ENCODE measurements at regions not wholly inside any gene's neighbourhood (a gene's known extent, or its start where the extent isn't known, plus 50 kb on each side); places are given as distances from the start of the nearest gene placed in this dataset.

GRCh38 chr22:23385678-23386631 lies 194.1 kb downstream of the IGLL1 start:
- TF ChIP-seq FOXP2 (optimal IDR thresholded peaks at IDR 0.05; ENCODE audit: borderline replicate concordance, extremely low read depth, extremely low read length, insufficient read depth) (peak; percentile 53), POLR2AphosphoS5 (IDR thresholded peaks at IDR 0.05; ENCODE audit: low read depth, low read length) (no peak)

- TF ChIP-seq REST (IDR thresholded peaks at IDR 0.05; ENCODE audit: insufficient read depth in 1 of 2, low read depth in 2 of 2, low read length in 2 of 2) (no peak), FOXP2 (optimal IDR thresholded peaks at IDR 0.05; ENCODE audit: borderline replicate concordance, extremely low read depth, extremely low read length, insufficient read depth) (no peak), TAF1 (IDR thresholded peaks at IDR 0.05; ENCODE audit: borderline replicate concordance, insufficient read depth, low read length) (no peak), SIN3A (IDR thresholded peaks at IDR 0.05; ENCODE audit: borderline replicate concordance, insufficient read depth, low read length) (no peak), POLR2AphosphoS5 (IDR thresholded peaks at IDR 0.05; ENCODE audit: low read depth, low read length) (no peak)
These were observed 195.0 kb downstream of the IGLL1 start for GRCh38 chr22:23384923-23385677.

- no peak for TF ChIP-seq TAF1 (IDR thresholded peaks at IDR 0.05; ENCODE audit: borderline replicate concordance, insufficient read depth, low read length)
- no peak for TF ChIP-seq SIN3A (IDR thresholded peaks at IDR 0.05; ENCODE audit: borderline replicate concordance, insufficient read depth, low read length)
- TF ChIP-seq REST (IDR thresholded peaks at IDR 0.05; ENCODE audit: insufficient read depth in 1 of 2, low read depth in 2 of 2, low read length in 2 of 2): no peak
- TF ChIP-seq POLR2AphosphoS5 (IDR thresholded peaks at IDR 0.05; ENCODE audit: low read depth, low read length): no peak
- no peak for TF ChIP-seq FOXP2 (optimal IDR thresholded peaks at IDR 0.05; ENCODE audit: borderline replicate concordance, extremely low read depth, extremely low read length, insufficient read depth)
These were observed 195.7 kb downstream of the IGLL1 start for GRCh38 chr22:23384431-23384830.

- no peak for TF ChIP-seq TAF1 (IDR thresholded peaks at IDR 0.05; ENCODE audit: borderline replicate concordance, insufficient read depth, low read length)
- no peak for TF ChIP-seq POLR2AphosphoS5 (IDR thresholded peaks at IDR 0.05; ENCODE audit: low read depth, low read length)
These were observed 196.4 kb downstream of the IGLL1 start for GRCh38 chr22:23383491-23384361.

GRCh38 chr22:23382428-23383218 lies 197.5 kb downstream of the IGLL1 start:
- TF ChIP-seq SIN3A (IDR thresholded peaks at IDR 0.05; ENCODE audit: borderline replicate concordance, insufficient read depth, low read length): no peak
- no peak for TF ChIP-seq POLR2AphosphoS5 (IDR thresholded peaks at IDR 0.05; ENCODE audit: low read depth, low read length)
- TF ChIP-seq FOXP2 (optimal IDR thresholded peaks at IDR 0.05; ENCODE audit: borderline replicate concordance, extremely low read depth, extremely low read length, insufficient read depth): no peak
- no peak for TF ChIP-seq TAF1 (IDR thresholded peaks at IDR 0.05; ENCODE audit: borderline replicate concordance, insufficient read depth, low read length)
- no peak for TF ChIP-seq REST (IDR thresholded peaks at IDR 0.05; ENCODE audit: insufficient read depth in 1 of 2, low read depth in 2 of 2, low read length in 2 of 2)

All from PFSK-1 (cell line).